Urinary bladder (tissue), 3 donors: ENCODE measurements at regions not wholly inside any gene's neighbourhood (a gene's known extent, or its start where the extent isn't known, plus 50 kb on each side); places are given as distances from the start of the nearest gene placed in this dataset.

Source experiments
- DNase-seq: peaks from one replicate; pipeline ENCODE4 v3.0.0-alpha.2; 2015; ENCODE audit errors: extremely low spot score
- H3K27ac ChIP-seq: one replicate; pipeline ENCODE4 v1.5.1; 2013; ENCODE audit warnings: low read depth, mild to moderate bottlenecking, moderate library complexity
- H3K36me3 ChIP-seq: one replicate; pipeline ENCODE4 v1.6.1; 2013; ENCODE audit warnings: mild to moderate bottlenecking, moderate library complexity; ENCODE audit not compliant: insufficient read depth
- H3K4me1 ChIP-seq: one replicate; pipeline ENCODE4 v1.6.1; 2013; ENCODE audit warnings: mild to moderate bottlenecking, moderate library complexity; ENCODE audit not compliant: insufficient read depth
- H3K4me3 ChIP-seq: one replicate; pipeline ENCODE4 v1.5.1; 2013; ENCODE audit warnings: low read depth, low read length
- WGBS: extraction: QIAGEN DNeasy Blood & Tissue Kit; methylation state at CpG from one replicate; pipeline ENCODE4 v1.1.7; 2013; 5-methylcytosine and 5-hydroxymethylcytosine counted together
- donor health status: healthy with polysubstance abuse.
- donor health status: healthy.

GRCh38 chr10:29962166-29962850 is 97.1 kb downstream of the JCAD start:
- no peak overlapping the region for H3K27ac ChIP-seq
- DNase-seq: no peak
- H3K4me1 ChIP-seq: no peaks in the 10 kb centered on the region
- H3K36me3 ChIP-seq: no peaks in the 10 kb centered on the region
- H3K4me3 ChIP-seq: no peak overlapping the region
- 68% methylated on average over 7 of the region's 7 CpGs for WGBS

DNA sequence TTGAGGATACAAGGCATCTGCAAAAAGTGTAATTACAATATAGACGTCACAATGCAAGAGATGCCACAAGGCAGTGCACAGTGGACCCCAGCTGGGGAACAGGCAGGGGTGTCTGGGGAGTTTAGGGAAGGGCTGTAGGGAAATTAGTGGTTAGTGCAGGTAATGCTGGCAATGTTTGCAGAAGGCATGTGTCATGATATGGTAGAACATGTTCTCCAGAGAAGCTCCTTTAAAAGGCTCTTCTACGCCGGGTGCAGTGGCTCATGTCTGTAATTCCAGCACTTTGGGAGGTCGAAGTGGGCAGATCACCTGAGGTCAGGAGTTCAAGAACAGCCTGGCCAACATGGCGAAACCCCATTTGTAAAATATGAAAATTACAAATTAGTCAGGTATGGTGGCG is 98.0 kb downstream of the JCAD start:
- WGBS: 95% methylated on average over 6 of the region's 6 CpGs
- H3K27ac ChIP-seq: no peak overlapping the region
- no peak overlapping the region for H3K4me3 ChIP-seq
- no peak for DNase-seq
- no peaks in the 10 kb centered on the region for H3K36me3 ChIP-seq
- no peaks in the 10 kb centered on the region for H3K4me1 ChIP-seq

- Histone ChIP-seq H3K4me1 (no peaks in the 10 kb centered on the region), H3K36me3 (no peaks in the 10 kb centered on the region), H3K4me3 (no peak overlapping the region), H3K27ac (no peak overlapping the region)
- 82% methylated on average over 3 of the region's 3 CpGs for WGBS
- no peak for DNase-seq
Observed at GRCh38 chr10:29960261-29960660, 99.1 kb downstream of the JCAD start.

DNA sequence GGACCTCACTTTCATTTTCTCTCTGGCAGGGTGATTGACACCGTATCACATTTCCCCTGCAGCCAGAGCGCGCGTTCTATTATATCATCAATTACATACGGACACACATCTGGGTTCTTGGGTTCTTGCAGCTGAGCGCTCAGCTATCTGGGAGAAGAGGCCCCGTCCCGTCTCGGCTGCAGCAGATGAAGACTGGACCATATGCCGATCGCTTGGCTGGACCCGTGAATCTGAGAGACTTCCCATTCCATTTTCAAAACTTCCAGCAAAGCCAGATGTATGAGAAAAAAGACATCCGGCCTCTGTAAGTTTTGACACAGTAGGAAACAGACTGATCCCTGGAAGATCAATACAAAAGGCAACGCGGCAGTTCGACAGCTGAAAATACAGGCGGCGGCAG is 99.8 kb downstream of the JCAD start:
- Histone ChIP-seq H3K36me3 (no peaks in the 10 kb centered on the region), H3K4me1 (no peaks in the 10 kb centered on the region), H3K4me3 (no peak overlapping the region), H3K27ac (no peak overlapping the region)
- WGBS: 80% methylated on average over 18 of the region's 18 CpGs
- no peak for DNase-seq

- Histone ChIP-seq H3K27ac (no peak overlapping the region), H3K4me1 (no peaks in the 10 kb centered on the region), H3K4me3 (no peak overlapping the region), H3K36me3 (no peaks in the 10 kb centered on the region)
- DNase-seq: no peak
- WGBS: 94% methylated on average over 4 of the region's 4 CpGs
Observed at GRCh38 chr10:29958440-29958839, 100.9 kb downstream of the JCAD start.

- 52% methylated on average over 4 of the region's 4 CpGs for WGBS
- no peak for DNase-seq
- H3K27ac ChIP-seq: no peak overlapping the region
- no peak overlapping the region for H3K4me3 ChIP-seq
- no peaks in the 10 kb centered on the region for H3K4me1 ChIP-seq
- no peaks in the 10 kb centered on the region for H3K36me3 ChIP-seq
Observed at GRCh38 chr10:29957907-29958331, 101.5 kb downstream of the JCAD start.

DNA sequence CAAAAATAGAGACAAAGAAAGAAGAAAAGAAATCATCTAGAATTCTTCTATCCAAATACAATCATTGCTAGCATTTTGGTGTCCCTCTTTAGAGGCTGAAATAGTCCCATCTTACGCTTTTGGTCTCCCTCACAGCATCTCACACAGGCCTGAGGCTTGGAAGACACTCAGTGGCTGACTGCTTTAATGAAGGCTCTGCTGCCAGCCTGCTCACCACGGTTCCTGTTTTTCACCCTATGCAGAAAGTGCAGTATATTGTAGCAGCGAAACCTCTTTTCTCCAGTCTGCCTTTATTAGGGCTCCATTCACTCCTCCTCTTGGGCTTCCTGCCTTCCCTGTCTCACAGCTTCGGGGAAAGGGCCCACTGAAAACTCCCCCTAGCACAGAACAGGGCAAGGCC is 102.2 kb downstream of the JCAD start:
- no peak for DNase-seq
- 70% methylated on average over 4 of the region's 4 CpGs for WGBS
- H3K27ac ChIP-seq: no peak overlapping the region

GRCh38 chr10:29956335-29956924 is 103.0 kb downstream of the JCAD start:
- H3K27ac ChIP-seq: no peak overlapping the region
- 87% methylated on average over 7 of the region's 7 CpGs for WGBS

More for the DNA sequence above, 102.2 kb downstream of the JCAD start:
- H3K4me3 ChIP-seq: no peak overlapping the region
- no peaks in the 10 kb centered on the region for H3K4me1 ChIP-seq
- H3K36me3 ChIP-seq: no peaks in the 10 kb centered on the region

DNA sequence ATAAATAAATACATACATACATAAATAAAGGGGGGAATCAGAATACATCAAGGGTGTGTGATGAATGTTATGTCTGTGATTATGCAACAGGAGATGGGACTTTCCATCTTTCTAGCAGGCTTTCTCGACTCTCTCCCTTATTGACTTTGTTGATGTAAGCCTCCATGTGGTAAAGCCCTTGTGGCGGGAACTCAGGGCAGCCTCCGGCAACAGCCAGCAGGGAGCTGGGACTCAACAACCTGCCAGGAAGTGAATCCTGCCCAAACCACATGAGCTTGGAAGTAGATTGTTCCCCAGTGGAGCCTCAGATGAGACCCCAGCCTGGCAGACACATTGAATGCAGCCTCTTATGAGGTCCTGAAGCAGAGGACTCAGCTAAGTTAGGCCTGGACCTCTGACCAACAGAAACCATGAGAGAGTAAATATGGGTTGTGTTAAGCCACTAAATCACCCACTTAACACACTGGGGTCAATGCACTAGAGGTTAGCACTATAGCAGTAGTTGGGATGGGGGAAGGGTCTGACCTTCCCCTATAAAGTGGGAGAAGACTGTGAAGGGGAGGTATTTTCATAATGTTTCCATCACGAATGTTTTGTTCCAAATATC is 104.0 kb downstream of the JCAD start:
- 78% methylated on average over 4 of the region's 4 CpGs for WGBS
- H3K27ac ChIP-seq: no peak overlapping the region
- DNase-seq: no peak
- H3K4me1 ChIP-seq: no peaks in the 10 kb centered on the region
- H3K4me3 ChIP-seq: no peak overlapping the region
- no peaks in the 10 kb centered on the region for H3K36me3 ChIP-seq

More at GRCh38 chr10:29956335-29956924, 103.0 kb downstream of the JCAD start:
- DNase-seq: no peak
- Histone ChIP-seq H3K36me3 (no peaks in the 10 kb centered on the region), H3K4me1 (no peaks in the 10 kb centered on the region), H3K4me3 (no peak overlapping the region)

GRCh38 chr10:29951441-29951931 is 107.9 kb downstream of the JCAD start:
- Histone ChIP-seq H3K4me3 (no peak overlapping the region), H3K27ac (no peak overlapping the region), H3K36me3 (no peaks in the 10 kb centered on the region), H3K4me1 (no peaks in the 10 kb centered on the region)
- 45% methylated on average over 11 of the region's 11 CpGs for WGBS
- DNase-seq: no peak

- Histone ChIP-seq H3K4me1 (no peaks in the 10 kb centered on the region), H3K27ac (no peak overlapping the region), H3K36me3 (no peaks in the 10 kb centered on the region), H3K4me3 (no peak overlapping the region)
- WGBS: 82% methylated on average over 5 of the region's 5 CpGs
- no peak for DNase-seq
Observed at GRCh38 chr10:29950391-29950790, 109.0 kb downstream of the JCAD start.

- Histone ChIP-seq H3K27ac (no peak overlapping the region), H3K4me1 (no peaks in the 10 kb centered on the region), H3K36me3 (no peaks in the 10 kb centered on the region), H3K4me3 (no peak overlapping the region)
- WGBS: 52% methylated on average over 5 of the region's 5 CpGs
- DNase-seq: no peak
Observed at GRCh38 chr10:29949411-29950011, 109.9 kb downstream of the JCAD start.

- Histone ChIP-seq H3K27ac (no peak overlapping the region), H3K4me3 (no peak overlapping the region), H3K36me3 (no peaks in the 10 kb centered on the region), H3K4me1 (no peaks in the 10 kb centered on the region)
- no peak for DNase-seq
- 86% methylated on average over 9 of the region's 9 CpGs for WGBS
Observed at GRCh38 chr10:29948881-29949355, 110.5 kb downstream of the JCAD start.

GRCh38 chr10:29947701-29948060 is 111.7 kb downstream of the JCAD start:
- no peak overlapping the region for H3K27ac ChIP-seq
- no peaks in the 10 kb centered on the region for H3K36me3 ChIP-seq
- H3K4me1 ChIP-seq: no peaks in the 10 kb centered on the region
- no peak overlapping the region for H3K4me3 ChIP-seq
- 95% methylated on average over 2 of the region's 2 CpGs for WGBS
- no peak for DNase-seq
